CD4-positive, alpha-beta T cell (primary cell): ENCODE measurements at regions not wholly inside any gene's neighbourhood (a gene's known extent, or its start where the extent isn't known, plus 50 kb on each side); places are given as distances from the start of the nearest gene placed in this dataset.

ENCODE experiments used
- ATAC-seq: fragments of 200-7000 bp; cut with Tn5 transposase; one replicate; pipeline ENCODE4 v1.10.0; 2022; ENCODE audit warnings: mild to moderate bottlenecking; ENCODE audit not compliant: poor library complexity
- CTCF ChIA-PET: fragments of 350-600 bp; sonication (Branson Sonifier 250); formaldehyde crosslinking; loops from one replicate; lab custom pipeline; 2021; ENCODE audit warnings: antibody characterized with exemption, inconsistent platforms; lab: Charles Lee
- POLR2A ChIA-PET: fragments of 350-600 bp; sonication (Branson Sonifier 250); formaldehyde crosslinking; loops from one replicate; lab custom pipeline; 2021; ENCODE audit warnings: antibody characterized with exemption, inconsistent platforms; lab: Charles Lee
- DNase-seq, 14 experiments: peaks; one replicate each; pipeline ENCODE4 v3.0.0-alpha.2; 2013 to 2020; ENCODE audit warnings: mixed read lengths in 2 of 14
- H3K27ac ChIP-seq, 2 donors: one replicate each; pipeline versions ENCODE4 v1.5.1 to v1.7.0; 2013; ENCODE audit warnings: low read length in 2 of 2, low read depth in 1 of 2, mild to moderate bottlenecking in 1 of 2
- H3K27me3 ChIP-seq, 2 experiments: 1 replicate in 1 of 2; 2 replicates in 1 of 2; pipeline versions ENCODE4 v1.6.1 to v1.7.0; 2013; ENCODE audit warnings: low read length in 2 of 2, control low read depth in 1 of 2, mild to moderate bottlenecking in 1 of 2, moderate library complexity in 1 of 2; ENCODE audit not compliant: insufficient read depth in 2 of 2, control insufficient read depth in 1 of 2
- H3K36me3 ChIP-seq: one replicate; pipeline ENCODE4 v1.6.1; 2013; ENCODE audit warnings: low read length, control low read depth; ENCODE audit not compliant: insufficient read depth
- H3K4me1 ChIP-seq: one replicate; pipeline ENCODE4 v1.6.1; 2013; ENCODE audit warnings: low read length, control low read depth; ENCODE audit not compliant: insufficient read depth
- H3K4me3 ChIP-seq: one replicate; pipeline ENCODE4 v1.5.1; 2013; ENCODE audit warnings: mild to moderate bottlenecking, low read length, moderate library complexity
- H3K9me3 ChIP-seq, 2 experiments: 1 replicate in 1 of 2; 2 replicates in 1 of 2; pipeline versions ENCODE4 v1.6.1 to v1.7.0; 2013; ENCODE audit warnings: low read length in 2 of 2, mild to moderate bottlenecking in 2 of 2, control low read depth in 1 of 2, moderate library complexity in 1 of 2; ENCODE audit not compliant: control insufficient read depth in 1 of 2, insufficient read depth in 1 of 2
- H3K27ac Mint-ChIP-seq: one replicate; pipeline ENCODE4 v1.8.0; 2020; ENCODE audit warnings: mixed read lengths
- H3K27me3 Mint-ChIP-seq: one replicate; pipeline ENCODE4 v1.8.0; 2021; ENCODE audit warnings: mixed read lengths
- H3K36me3 Mint-ChIP-seq: one replicate; pipeline ENCODE4 v1.8.0; 2021; ENCODE audit warnings: low read depth, mixed read lengths
- H3K4me1 Mint-ChIP-seq: one replicate; pipeline ENCODE4 v1.8.0; 2021; ENCODE audit warnings: low read depth, mixed read lengths
- H3K4me3 Mint-ChIP-seq: one replicate; pipeline ENCODE4 v1.8.0; 2020; ENCODE audit warnings: mild to moderate bottlenecking, mixed read lengths
- H3K9me3 Mint-ChIP-seq: one replicate; pipeline ENCODE4 v1.8.0; 2020; ENCODE audit warnings: mixed read lengths
- CTCF ChIP-seq: fragments of 200-600 bp; IDR thresholded peaks from one replicate; pipeline ENCODE4 v1.8.0; 2022; ENCODE audit warnings: antibody characterized with exemption, mild to moderate bottlenecking
- intact Hi-C, 2 experiments: fragments of 100-400 bp; cut with DNase I in 1 of 2; cut with micrococcal nuclease in 1 of 2; formaldehyde crosslinking; loops; one replicate each; pipeline versions ENCODE4 v1.15.1 to v1.9.0; 2023 to 2025; cut with DNase I, micrococcal nuclease

- H3K36me3 ChIP-seq, result no peaks in the 10 kb centered on the region
- peaks cover 7% of the 10 kb centered on the region for H3K27me3 Mint-ChIP-seq
- H3K27ac Mint-ChIP-seq, result no peak overlapping the region
- ATAC-seq (no peak), DNase-seq (no peak)
- H3K27me3 ChIP-seq, result no peaks in the 10 kb centered on the region
- H3K4me1 ChIP-seq, result no peaks in the 10 kb centered on the region
- H3K4me1 Mint-ChIP-seq, result no peaks in the 10 kb centered on the region
- peaks cover 2% of the 10 kb centered on the region for H3K9me3 Mint-ChIP-seq
- no peaks in the 10 kb centered on the region for H3K9me3 ChIP-seq
- no peak overlapping the region for H3K4me3 ChIP-seq
- H3K27ac ChIP-seq, result no peak overlapping the region
- ChIA-PET POLR2A (no interaction called here), CTCF (no interaction called here)
- no peak for TF ChIP-seq CTCF
- intact Hi-C loops, result no loop called here
- H3K36me3 Mint-ChIP-seq, result no peaks in the 10 kb centered on the region
- no peak overlapping the region for H3K4me3 Mint-ChIP-seq
These were observed 598.5 kb upstream of the USP24 start for GRCh38 chr1:55813618-55814017.

GRCh38 chr1:55812281-55812680 lies 597.1 kb upstream of the USP24 start:
- no peak for ATAC-seq
- no peak for TF ChIP-seq CTCF
- Mint-ChIP-seq H3K4me3 (no peak overlapping the region), H3K27ac (no peak overlapping the region), H3K4me1 (no peaks in the 10 kb centered on the region), H3K9me3 (peaks cover 4% of the 10 kb centered on the region), H3K27me3 (peaks cover 7% of the 10 kb centered on the region), H3K36me3 (no peaks in the 10 kb centered on the region)
- no peaks in the 10 kb centered on the region for H3K27me3 ChIP-seq
- intact Hi-C loops, result no loop called here
- DNase-seq, result no peak
- no peaks in the 10 kb centered on the region for H3K4me1 ChIP-seq
- H3K9me3 ChIP-seq, result peaks cover 0 to 6% of the 10 kb centered on the region in 2 experiments
- CTCF ChIA-PET, result no interaction called here
- no peak overlapping the region for H3K4me3 ChIP-seq
- no peak overlapping the region for H3K27ac ChIP-seq
- POLR2A ChIA-PET, result no interaction called here
- no peaks in the 10 kb centered on the region for H3K36me3 ChIP-seq

GRCh38 chr1:55808263-55808662 lies 593.1 kb upstream of the USP24 start:
- peaks cover 0 to 9% of the 10 kb centered on the region in 2 experiments for H3K9me3 ChIP-seq
- no peaks in the 10 kb centered on the region for H3K4me1 Mint-ChIP-seq
- peaks cover 4% of the 10 kb centered on the region for H3K9me3 Mint-ChIP-seq
- POLR2A ChIA-PET, result no interaction called here
- H3K4me1 ChIP-seq, result no peaks in the 10 kb centered on the region
- H3K4me3 Mint-ChIP-seq, result no peak overlapping the region
- CTCF ChIA-PET, result no interaction called here
- H3K27ac Mint-ChIP-seq, result no peak overlapping the region
- no peak overlapping the region for H3K4me3 ChIP-seq
- no peaks in the 10 kb centered on the region for H3K36me3 ChIP-seq
- H3K27ac ChIP-seq, result no peak overlapping the region
- no peaks in the 10 kb centered on the region for H3K27me3 ChIP-seq
- DNase-seq, result no peak
- no peaks in the 10 kb centered on the region for H3K36me3 Mint-ChIP-seq
- TF ChIP-seq CTCF, result no peak
- peaks cover 17% of the 10 kb centered on the region for H3K27me3 Mint-ChIP-seq
- intact Hi-C loops, result no loop called here
- ATAC-seq, result no peak
